ENCODE measurements at regions not wholly inside any gene's neighbourhood (a gene's known extent, or its start where the extent isn't known, plus 50 kb on each side); places are given as distances from the start of the nearest gene placed in this dataset.

GRCh38 chr2:221145396-221145795, 426.7 kb downstream of the EPHA4 start:
- H4K20me1 ChIP-seq (ENCODE audit: control insufficient read depth, insufficient read depth, insufficient read length), result no peaks in the 10 kb centered on the region
- H3K56ac ChIP-seq (ENCODE audit: insufficient read length, low read depth, low read length), result no peak overlapping the region
- no peak overlapping the region for H2BK12ac ChIP-seq (ENCODE audit: insufficient read length, low read depth, low read length)
- no peak overlapping the region for H2AK5ac ChIP-seq (ENCODE audit: insufficient read length, low read length)
- DNase-seq, result no peak
- no peaks in the 10 kb centered on the region for H3K4me1 Mint-ChIP-seq
- H2BK5ac ChIP-seq (ENCODE audit: insufficient read length, low read length), result no peak overlapping the region
- no peak overlapping the region for H3K4me3 Mint-ChIP-seq
- H3K9me3 Mint-ChIP-seq, result 0 out of 5 replicates have a peak, but pooled peaks cover 0 to 3% of the 10 kb centered on the region in 2 experiments
- H2AFZ ChIP-seq (ENCODE audit: low read length), result no peak overlapping the region
- no peak overlapping the region for H3K27ac Mint-ChIP-seq
- H3K4ac ChIP-seq (ENCODE audit: low read depth, low read length), result no peak overlapping the region
- TF ChIP-seq, protein P1, sequence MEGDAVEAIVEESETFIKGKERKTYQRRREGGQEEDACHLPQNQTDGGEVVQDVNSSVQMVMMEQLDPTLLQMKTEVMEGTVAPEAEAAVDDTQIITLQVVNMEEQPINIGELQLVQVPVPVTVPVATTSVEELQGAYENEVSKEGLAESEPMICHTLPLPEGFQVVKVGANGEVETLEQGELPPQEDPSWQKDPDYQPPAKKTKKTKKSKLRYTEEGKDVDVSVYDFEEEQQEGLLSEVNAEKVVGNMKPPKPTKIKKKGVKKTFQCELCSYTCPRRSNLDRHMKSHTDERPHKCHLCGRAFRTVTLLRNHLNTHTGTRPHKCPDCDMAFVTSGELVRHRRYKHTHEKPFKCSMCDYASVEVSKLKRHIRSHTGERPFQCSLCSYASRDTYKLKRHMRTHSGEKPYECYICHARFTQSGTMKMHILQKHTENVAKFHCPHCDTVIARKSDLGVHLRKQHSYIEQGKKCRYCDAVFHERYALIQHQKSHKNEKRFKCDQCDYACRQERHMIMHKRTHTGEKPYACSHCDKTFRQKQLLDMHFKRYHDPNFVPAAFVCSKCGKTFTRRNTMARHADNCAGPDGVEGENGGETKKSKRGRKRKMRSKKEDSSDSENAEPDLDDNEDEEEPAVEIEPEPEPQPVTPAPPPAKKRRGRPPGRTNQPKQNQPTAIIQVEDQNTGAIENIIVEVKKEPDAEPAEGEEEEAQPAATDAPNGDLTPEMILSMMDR (conservative IDR thresholded peaks at IDR 0.05), result no peak
- no peaks in the 10 kb centered on the region for H3K4me1 ChIP-seq (ENCODE audit: insufficient read depth, low read length)
- H3K9ac ChIP-seq (ENCODE audit: extremely low read depth, insufficient read length, low read length), result no peak overlapping the region
- no peaks in the 10 kb centered on the region for H3K23me2 ChIP-seq (ENCODE audit: insufficient read length, low read depth, low read length, poor library complexity, severe bottlenecking)
- H3T11ph ChIP-seq (ENCODE audit: low read length), result no peak overlapping the region
- no CpG with 5 or more reads among the region's 1 CpG for WGBS (ENCODE audit: extremely low coverage, insufficient read length, low lambda C conversion rate)
- no peaks in the 10 kb centered on the region for H3K27me3 ChIP-seq (ENCODE audit: insufficient read depth, low read length)
- peaks cover 0 to 3% (median 0%) of the 10 kb centered on the region in 3 experiments; a peak in 1 of 7 replicates for H3K36me3 Mint-ChIP-seq (ENCODE audit: insufficient read depth in 1 of 3, low read depth in 3 of 3)
- H4K8ac ChIP-seq (replicated peaks; ENCODE audit: insufficient read length, low read depth, low read length), result no peak overlapping the region
- H3K27me3 Mint-ChIP-seq (ENCODE audit: low read depth), result no peaks in the 10 kb centered on the region
- H3K79me2 ChIP-seq (ENCODE audit: insufficient read depth, low read length), result no peaks in the 10 kb centered on the region
- H3K4me2 ChIP-seq (ENCODE audit: insufficient read depth, insufficient read length, low read length), result no peak overlapping the region
- H3K23ac ChIP-seq (ENCODE audit: insufficient read length, low read depth, low read length), result no peak overlapping the region
- no peak overlapping the region for H4K91ac ChIP-seq (ENCODE audit: insufficient read length, low read depth, low read length)
- no peak overlapping the region for H2BK120ac ChIP-seq (ENCODE audit: low read depth, low read length, poor library complexity, severe bottlenecking)
- no peak overlapping the region for H4K5ac ChIP-seq (ENCODE audit: insufficient read length, low read depth, low read length)
- H2BK20ac ChIP-seq (ENCODE audit: low read depth, low read length, poor library complexity, severe bottlenecking), result no peak overlapping the region
- H3K27ac ChIP-seq (ENCODE audit: insufficient read length, low read depth, low read length), result no peak overlapping the region
- H3K14ac ChIP-seq (ENCODE audit: insufficient read depth, low read length), result no peak overlapping the region
- no peaks in the 10 kb centered on the region for H3K9me3 ChIP-seq (ENCODE audit: control insufficient read depth, low read depth, low read length)
- H3K18ac ChIP-seq (ENCODE audit: insufficient read length, low read depth, low read length), result no peak overlapping the region
- no peaks in the 10 kb centered on the region for H3K79me1 ChIP-seq (ENCODE audit: insufficient read depth, low read depth, low read length, poor library complexity, severe bottlenecking)
- H2BK15ac ChIP-seq (ENCODE audit: low read depth, low read length), result no peak overlapping the region
